SJSA1 (cell line): ENCODE measurements at regions not wholly inside any gene's neighbourhood (a gene's known extent, or its start where the extent isn't known, plus 50 kb on each side); places are given as distances from the start of the nearest gene placed in this dataset.

Experiments used
- DNase-seq, 2 experiments: peaks; one replicate each; pipeline ENCODE4 v3.0.0-alpha.2; 2015 to 2020; ENCODE audit warnings: low spot score in 2 of 2, low read depth in 1 of 2
- H3K27ac ChIP-seq: fragments of 250-450 bp; sonication (Bioruptor Pico); 2 replicates; pipeline ENCODE4 v1.5.1; 2020; ENCODE audit warnings: mild to moderate bottlenecking, moderate library complexity
- H3K27me3 ChIP-seq: fragments of 250-450 bp; sonication (Bioruptor Pico); replicated peaks from 2 replicates; pipeline ENCODE4 v1.5.1; 2020; ENCODE audit warnings: mild to moderate bottlenecking, moderate library complexity
- H3K36me3 ChIP-seq: fragments of 250-450 bp; sonication (Bioruptor Pico); 2 replicates; pipeline ENCODE4 v1.5.1; 2020; ENCODE audit warnings: mild to moderate bottlenecking
- H3K4me1 ChIP-seq: fragments of 250-450 bp; sonication (Bioruptor Pico); replicated peaks from 2 replicates; pipeline ENCODE4 v1.6.1; 2021; ENCODE audit warnings: mild to moderate bottlenecking
- H3K4me3 ChIP-seq: fragments of 250-450 bp; sonication (Bioruptor Pico); 2 replicates; pipeline ENCODE4 v1.5.1; 2020; ENCODE audit warnings: mild to moderate bottlenecking
- H3K9me3 ChIP-seq: fragments of 250-450 bp; sonication (Bioruptor Pico); replicated peaks from 2 replicates; pipeline ENCODE4 v1.5.1; 2020; ENCODE audit warnings: mild to moderate bottlenecking

GRCh38 chr9:121601194-121601593 is 50.2 kb upstream of the DAB2IP start:
- Histone ChIP-seq H3K4me3 (no peak overlapping the region), H3K9me3 (0 out of 2 replicates have a peak, but pooled peaks cover 2% of the 10 kb centered on the region), H3K27ac (no peak overlapping the region), H3K36me3 (no peaks in the 10 kb centered on the region), H3K27me3 (peaks cover 35% of the 10 kb centered on the region), H3K4me1 (0 out of 2 replicates have a peak, but pooled peaks cover 5% of the 10 kb centered on the region)
- no peak for DNase-seq
